GM10266 (cell line): ENCODE measurements at regions not wholly inside any gene's neighbourhood (a gene's known extent, or its start where the extent isn't known, plus 50 kb on each side); places are given as distances from the start of the nearest gene placed in this dataset.

Experiments
- DNase-seq: peaks from one replicate; pipeline ENCODE4 v3.0.0; 2012; ENCODE audit errors: extremely low spot score
- TF ChIP-seq, protein P1 (sequence below): IDR thresholded peaks from 2 replicates; pipeline ENCODE4 v1.5.1; 2012; ENCODE audit warnings: mild to moderate bottlenecking, low read depth; ENCODE audit not compliant: control insufficient read depth, insufficient read depth; ENCODE audit errors: missing control alignments

DNA sequence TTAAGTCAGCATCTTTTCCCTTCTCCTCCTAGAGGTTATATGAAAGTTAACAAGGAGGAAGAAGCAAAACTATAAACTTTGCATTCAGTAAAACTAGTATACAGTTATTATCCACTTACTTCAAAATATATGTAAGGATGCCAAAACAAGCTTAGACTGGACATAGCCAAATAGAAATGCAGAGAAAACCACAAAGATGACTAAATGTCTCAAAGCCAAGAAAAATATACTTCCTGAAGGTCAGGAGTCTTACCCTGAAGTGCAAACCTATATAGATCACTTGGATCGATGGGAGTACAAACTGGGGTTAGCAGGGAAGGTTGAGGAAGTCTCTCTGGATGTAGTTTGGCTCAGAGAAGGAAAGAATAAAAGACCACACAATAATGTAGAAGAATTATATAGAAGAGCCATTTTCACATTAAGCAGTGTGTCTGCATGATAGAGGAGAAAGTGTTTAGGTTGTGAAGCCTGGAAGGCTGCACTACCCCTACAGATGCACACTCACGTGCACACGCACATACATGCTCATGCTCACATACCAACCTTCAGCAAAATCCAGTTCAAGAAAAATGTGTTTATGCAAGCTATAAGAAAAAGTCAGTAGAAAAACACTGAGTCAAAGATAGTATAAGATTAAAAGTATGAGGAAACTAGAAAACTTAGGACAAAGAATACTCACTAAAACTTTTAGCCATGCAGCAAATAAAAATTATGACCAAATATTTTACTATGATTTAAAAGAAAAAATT is 112.1 kb upstream of the RXFP2 start:
- no peak for DNase-seq

DNA sequence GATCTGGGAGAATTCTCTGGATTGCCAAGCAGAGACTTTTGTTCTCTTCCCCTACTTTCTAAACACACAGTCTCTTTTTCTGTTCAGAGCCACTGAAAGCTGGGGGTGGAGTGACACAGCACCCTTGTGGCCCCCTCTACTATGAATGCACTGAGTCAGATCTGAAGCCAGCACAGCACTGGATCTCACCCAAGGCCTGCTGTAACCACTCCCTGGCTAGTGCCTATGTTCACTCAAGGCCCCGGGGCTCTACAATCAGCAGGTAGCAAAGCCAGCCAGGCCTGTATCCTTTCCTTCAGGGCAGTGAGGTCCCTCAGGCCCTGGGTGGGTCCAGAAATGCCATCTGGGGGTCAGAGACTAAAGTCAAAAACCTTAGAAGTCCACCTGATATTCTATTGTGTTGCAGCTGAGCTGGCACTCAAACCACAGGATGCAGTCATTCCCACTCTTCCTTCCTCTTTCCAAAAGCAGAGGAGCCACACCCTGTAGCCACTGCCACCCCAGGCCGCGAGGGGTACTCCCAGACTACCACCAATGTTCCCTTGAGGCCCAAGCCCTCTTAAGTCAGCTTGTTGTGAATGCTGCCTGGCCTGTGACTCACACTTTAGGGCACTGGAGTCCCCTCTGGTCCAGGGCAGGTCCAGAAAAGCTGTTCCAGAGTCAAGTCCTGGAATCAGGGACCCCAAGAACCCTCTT is 110.1 kb upstream of the RXFP2 start:
- DNase-seq = no peak
- TF ChIP-seq, protein P1, sequence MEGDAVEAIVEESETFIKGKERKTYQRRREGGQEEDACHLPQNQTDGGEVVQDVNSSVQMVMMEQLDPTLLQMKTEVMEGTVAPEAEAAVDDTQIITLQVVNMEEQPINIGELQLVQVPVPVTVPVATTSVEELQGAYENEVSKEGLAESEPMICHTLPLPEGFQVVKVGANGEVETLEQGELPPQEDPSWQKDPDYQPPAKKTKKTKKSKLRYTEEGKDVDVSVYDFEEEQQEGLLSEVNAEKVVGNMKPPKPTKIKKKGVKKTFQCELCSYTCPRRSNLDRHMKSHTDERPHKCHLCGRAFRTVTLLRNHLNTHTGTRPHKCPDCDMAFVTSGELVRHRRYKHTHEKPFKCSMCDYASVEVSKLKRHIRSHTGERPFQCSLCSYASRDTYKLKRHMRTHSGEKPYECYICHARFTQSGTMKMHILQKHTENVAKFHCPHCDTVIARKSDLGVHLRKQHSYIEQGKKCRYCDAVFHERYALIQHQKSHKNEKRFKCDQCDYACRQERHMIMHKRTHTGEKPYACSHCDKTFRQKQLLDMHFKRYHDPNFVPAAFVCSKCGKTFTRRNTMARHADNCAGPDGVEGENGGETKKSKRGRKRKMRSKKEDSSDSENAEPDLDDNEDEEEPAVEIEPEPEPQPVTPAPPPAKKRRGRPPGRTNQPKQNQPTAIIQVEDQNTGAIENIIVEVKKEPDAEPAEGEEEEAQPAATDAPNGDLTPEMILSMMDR = no peak

More for the DNA sequence above, 112.1 kb upstream of the RXFP2 start:
- TF ChIP-seq, protein P1 = no peak

DNA sequence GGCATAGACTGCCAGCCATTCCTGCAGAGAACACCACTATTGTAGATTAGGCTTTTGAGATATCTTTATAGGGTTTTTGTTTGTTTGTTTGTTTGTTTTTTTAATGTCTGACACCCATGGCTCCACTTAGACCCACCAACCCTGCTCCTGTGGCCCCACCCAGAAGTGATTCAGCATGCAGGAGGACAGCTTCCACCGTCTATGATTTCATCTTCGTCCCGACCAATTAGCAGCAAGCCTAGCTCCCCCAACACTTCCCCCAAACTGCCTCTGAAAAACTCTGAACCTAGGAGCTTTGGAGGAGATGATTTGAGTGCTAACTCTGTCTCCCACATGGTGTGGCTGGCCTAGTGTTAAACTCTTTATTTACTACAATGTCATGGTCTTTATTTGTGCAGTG is 108.3 kb upstream of the RXFP2 start:
- TF ChIP-seq, protein P1 = no peak
- no peak for DNase-seq

DNA sequence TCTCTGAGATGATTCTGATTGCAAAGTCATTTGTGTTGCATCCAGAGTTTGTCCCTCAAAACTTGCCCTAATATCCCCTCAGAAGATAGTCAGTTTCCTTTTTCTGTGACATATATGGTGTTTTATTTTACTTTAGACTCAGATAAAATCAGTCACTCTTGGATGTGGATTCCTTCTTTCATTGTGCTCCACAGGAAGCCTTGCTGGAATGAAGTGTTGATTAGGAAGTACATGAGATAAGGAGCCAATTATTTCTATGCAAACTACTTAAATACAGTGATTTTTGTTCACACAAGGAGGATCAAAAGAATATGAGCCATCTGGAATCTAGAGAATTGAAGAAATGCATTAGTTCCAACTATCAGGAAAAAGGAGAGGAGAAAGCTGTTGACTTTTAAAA is 107.6 kb upstream of the RXFP2 start:
- DNase-seq = no peak
- TF ChIP-seq, protein P1 = no peak

DNA sequence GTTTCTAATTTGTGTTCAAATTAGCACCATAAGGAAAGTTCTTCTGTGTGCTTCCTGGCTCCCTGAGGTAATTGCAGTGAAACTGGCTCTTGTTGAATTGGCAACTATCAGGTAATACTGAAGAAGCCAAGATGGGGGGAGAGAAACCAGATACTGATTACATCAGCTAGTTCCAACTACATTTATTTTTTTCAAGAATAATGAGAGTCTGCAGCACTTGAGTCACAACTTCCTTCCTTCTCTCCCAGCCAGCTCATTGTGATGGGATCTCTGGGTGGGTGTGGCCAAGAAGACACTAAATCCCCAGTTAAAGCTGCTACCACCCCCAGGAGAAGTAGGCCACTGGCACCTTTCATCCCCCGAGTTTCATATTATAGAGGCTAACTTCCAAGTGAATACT is 100.7 kb upstream of the RXFP2 start:
- DNase-seq = no peak

DNA sequence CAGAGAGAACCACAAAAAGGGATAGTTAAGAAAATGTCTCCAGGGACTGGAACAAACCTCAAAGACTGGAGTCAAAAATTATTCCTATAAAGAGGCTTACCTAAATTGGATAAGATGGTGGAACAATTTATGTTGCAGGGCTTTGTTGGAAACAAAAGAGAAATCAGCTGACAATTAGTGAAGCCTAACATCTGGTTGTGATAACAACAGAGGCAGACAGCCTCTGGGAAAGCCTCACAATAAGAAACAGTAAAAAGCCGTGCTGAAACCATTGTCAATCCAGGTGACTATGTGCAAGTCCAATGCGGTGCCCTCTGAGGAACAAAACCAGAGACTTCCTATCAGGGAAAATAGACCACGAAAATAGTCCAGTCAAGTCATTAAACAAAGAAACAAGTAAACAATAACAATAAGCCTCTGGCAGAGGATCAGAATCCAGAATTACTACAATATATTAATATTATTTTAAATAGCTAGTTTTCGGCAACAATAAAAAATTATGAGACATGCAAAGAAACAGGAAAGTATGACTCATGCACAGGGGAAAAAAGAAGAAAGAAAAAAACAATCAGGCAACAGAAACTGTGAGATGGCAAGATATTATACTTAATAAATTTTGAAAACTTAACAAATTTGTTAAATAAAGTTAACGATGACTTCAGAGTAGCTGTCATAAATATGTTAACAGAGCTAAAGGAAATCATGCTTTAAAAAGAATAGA is 99.7 kb upstream of the RXFP2 start:
- no peak for DNase-seq
- TF ChIP-seq, protein P1 = no peak

More for the DNA sequence above, 100.7 kb upstream of the RXFP2 start:
- TF ChIP-seq, protein P1 = no peak
